ENCODE measurements at regions not wholly inside any gene's neighbourhood (a gene's known extent, or its start where the extent isn't known, plus 50 kb on each side); places are given as distances from the start of the nearest gene placed in this dataset.

DNA sequence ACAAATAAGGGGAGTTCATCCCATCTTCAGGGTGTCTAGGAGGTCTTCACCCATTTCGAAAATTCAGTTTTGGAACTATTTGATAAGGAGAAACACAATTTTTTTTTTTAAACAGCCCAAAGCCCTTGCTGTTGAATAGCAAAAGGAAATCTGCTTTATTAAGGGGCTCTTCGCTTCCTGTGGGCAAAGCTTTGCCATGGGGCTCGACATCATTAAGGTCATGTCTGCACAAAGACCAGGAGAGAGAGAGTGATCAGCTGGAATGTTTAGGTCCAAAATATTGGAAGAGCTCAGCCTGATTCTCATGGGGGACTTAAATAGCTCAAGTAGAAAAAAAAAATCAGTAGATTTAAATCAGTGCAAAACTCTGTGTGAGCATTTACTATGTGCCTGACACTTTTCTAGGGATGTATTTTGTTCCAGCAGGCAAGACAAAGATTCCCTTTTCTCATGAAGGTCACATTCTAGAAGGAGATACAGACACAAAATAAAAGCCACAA is 564.6 kb upstream of the KLF4 start:
- TF ChIP-seq CTCF (conservative IDR thresholded peaks at IDR 0.05; ENCODE audit: low read length) (no peak), EZH2phosphoT487 (IDR thresholded peaks at IDR 0.05; ENCODE audit: borderline replicate concordance) (no peak)

All from Loucy (cell line).